DMS153 treated with DMSO at 0.1 percent for 48 hours (cell line): ENCODE measurements at regions not wholly inside any gene's neighbourhood (a gene's known extent, or its start where the extent isn't known, plus 50 kb on each side); places are given as distances from the start of the nearest gene placed in this dataset.
A peak's percentile ranks its signal among the peaks of the same experiment; 100 is the strongest.
"Not testable (repeated sequence)": the region's sequence is repeated elsewhere in the genome, so short reads cannot be mapped to it uniquely, and the experiment has no call there.

Experiments
- DNase-seq: peaks from one replicate; lab custom pipeline; 2025; ENCODE audit not compliant: unreplicated experiment; lab: John Stamatoyannopoulos, UW

DNA sequence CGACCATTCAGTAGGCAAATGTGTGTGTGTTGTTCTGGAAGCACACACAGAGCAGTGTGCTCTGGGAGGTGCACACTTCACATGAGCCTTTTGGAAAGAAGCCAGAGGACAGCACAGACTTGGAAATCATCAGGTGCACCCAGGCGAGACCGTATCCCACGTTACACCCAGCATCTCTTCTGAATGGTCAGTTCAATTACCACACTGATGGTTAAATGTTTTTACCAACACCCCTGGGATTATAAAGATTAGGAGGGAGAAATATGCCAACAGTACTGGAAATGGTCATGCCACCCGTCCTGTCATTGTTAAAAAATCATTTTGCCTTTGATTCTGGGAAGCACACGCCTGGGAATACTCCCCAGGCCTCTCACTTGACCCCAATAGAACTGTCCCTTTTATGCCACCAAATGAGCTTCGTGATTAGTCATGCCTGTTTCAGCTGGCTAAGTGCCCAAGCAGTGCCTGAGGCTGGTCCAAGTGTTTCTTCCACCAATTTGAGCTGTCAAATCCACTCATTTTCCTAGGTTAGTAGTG, 183.7 kb downstream of the NRP2 start:
- DNase-seq, result peak; percentile 86

DNA sequence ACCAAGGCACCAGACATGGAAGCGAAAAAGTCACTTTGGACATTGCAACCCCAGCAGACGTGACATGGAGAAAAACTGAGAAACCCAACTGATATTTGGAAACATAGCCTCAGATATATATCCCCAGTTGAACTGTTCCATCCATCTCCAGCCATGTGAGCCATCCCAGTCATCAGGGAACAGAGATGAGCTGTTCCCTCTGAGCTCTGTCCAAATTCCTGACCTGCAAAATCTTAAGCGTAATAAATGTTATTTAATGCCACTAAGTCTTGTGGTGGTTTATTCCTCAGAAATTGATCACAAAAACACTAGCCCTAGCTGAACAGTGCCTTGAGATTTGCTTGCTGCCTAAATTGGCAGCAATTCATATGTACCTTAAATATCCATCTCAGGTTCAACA, 182.8 kb downstream of the NRP2 start:
- DNase-seq, result no peak

- no peak for DNase-seq
Observed at GRCh38 chr2:205864491-205864890, 182.2 kb downstream of the NRP2 start.

DNA sequence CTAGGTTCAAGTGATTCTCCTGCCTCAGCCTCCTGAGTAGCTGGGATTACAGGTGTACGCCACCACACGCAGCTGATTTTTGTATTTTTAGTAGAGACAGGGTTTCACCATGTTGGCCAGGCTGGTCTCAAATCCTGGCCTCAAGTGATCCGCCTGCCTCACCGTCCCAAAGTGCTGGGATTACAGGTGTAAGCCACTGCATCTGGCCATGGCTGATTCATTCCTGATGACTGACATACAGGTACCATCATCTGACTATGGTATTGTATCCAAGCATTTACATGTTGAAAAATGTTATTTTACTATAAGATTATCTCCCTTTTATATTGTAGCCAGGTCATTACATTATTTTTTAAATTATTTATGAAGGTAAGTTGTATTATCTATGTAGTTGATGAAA, 180.5 kb downstream of the NRP2 start:
- DNase-seq, result not testable (repeated sequence)

DNA sequence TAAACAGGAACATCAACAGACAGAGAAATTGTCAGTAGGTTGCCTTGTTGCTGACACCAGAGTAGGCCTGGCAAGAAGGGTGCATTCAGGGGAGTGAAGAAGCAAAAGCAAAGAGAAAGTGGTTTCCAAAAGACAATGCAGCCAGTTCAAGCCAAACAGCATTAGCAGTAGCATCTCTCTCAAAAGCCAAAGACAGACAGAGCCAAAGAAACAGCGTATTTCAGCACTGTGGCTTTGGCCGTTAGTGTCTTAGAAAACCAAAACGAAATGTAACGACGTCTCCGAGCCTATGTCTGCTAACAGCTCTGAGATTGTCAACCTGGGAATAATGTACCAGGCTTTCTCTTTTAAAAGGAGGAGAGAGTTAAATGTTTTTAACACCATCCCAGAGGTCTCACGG, 178.6 kb downstream of the NRP2 start:
- DNase-seq, result no peak

- DNase-seq, result no peak
Observed at GRCh38 chr2:205860181-205860580, 177.9 kb downstream of the NRP2 start.

- no peak for DNase-seq
Observed at GRCh38 chr2:205858881-205859441, 176.7 kb downstream of the NRP2 start.

DNA sequence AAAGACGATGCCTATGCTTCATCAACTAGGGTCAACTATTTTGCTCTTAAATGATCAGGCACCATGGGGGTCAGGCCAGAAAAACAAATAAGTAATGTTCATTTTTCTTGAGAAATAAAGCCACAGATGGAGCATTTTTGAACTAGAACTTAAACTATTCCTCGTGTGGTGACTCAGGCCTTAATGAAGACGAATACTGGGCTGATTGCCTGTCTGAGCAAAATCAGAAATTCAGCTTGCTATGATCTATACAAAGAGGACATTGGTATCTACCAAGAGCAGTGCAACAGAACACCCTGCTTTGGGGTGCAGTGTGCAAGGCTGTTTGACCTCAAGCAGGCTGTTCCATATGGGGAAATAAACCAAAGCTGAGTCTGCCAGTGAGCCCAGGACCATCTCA, 176.0 kb downstream of the NRP2 start:
- DNase-seq, result no peak

- DNase-seq, result no peak
Observed at GRCh38 chr2:205857520-205858237, 175.4 kb downstream of the NRP2 start.

GRCh38 chr2:205852457-205852856, 170.2 kb downstream of the NRP2 start:
- DNase-seq, result no peak

DNA sequence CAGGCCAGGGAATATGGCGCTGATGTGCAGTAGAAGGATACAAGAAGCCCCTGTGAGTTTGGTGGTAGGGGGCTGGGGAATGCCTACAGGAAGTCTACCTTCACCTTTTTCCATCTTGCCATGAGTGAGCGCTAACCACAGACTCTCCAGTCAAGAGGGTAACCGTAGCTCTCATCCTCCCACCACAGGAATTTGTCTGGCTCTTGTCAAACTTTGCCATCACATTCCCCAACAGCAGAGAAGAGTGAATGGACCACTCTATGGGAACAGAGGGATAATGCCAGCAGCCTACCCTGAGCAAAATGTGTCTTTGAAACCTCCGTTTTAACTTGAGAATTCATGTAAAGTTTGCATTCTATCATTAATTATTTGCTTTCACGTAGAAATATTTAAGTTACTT, 168.3 kb downstream of the NRP2 start:
- DNase-seq, result no peak

- DNase-seq, result no peak
Observed at GRCh38 chr2:205850132-205850531, 167.8 kb downstream of the NRP2 start.

- no peak for DNase-seq
Observed at GRCh38 chr2:205849136-205849535, 166.8 kb downstream of the NRP2 start.

DNA sequence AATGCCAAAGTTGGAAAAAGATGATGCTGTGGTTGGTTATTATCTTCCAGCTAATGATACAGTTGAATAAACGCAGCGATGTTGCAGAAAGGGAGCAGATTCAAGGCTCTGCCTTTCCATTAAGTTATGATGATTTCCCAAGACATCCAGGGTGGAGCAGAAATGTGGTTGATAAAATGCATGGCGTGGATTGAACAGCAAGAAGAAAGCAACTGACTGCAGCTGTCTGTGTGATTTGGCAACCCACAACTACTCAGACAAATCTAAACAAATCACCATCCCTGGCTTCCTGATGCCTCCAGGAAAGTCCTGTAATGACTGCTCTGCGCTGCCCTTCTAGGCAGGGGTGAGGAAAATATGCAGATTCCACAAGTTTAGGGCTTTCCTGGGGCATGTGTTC, 166.3 kb downstream of the NRP2 start:
- DNase-seq, result no peak
